ENCODE measurements at regions not wholly inside any gene's neighbourhood (a gene's known extent, or its start where the extent isn't known, plus 50 kb on each side); places are given as distances from the start of the nearest gene placed in this dataset.

DNA sequence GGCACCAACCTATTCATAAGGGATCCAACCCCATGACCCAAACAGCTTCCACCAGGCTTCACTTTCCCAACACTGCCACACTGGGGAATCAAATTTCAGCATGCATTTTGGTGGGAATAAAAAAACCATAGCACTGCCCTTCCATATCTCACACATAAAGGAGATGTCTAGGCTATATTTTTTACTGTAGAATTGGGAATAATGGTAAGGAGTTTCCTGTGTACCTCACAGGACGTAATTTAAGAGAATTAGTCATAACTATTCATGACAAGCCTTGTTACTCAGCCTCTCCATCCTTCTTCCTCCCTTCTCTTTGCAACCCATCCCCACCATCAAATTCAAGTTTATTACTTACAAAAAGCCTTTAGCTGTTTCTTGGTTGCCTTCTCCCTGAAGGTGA, 352.1 kb downstream of the MLLT3 start:
- TF ChIP-seq, protein P1, sequence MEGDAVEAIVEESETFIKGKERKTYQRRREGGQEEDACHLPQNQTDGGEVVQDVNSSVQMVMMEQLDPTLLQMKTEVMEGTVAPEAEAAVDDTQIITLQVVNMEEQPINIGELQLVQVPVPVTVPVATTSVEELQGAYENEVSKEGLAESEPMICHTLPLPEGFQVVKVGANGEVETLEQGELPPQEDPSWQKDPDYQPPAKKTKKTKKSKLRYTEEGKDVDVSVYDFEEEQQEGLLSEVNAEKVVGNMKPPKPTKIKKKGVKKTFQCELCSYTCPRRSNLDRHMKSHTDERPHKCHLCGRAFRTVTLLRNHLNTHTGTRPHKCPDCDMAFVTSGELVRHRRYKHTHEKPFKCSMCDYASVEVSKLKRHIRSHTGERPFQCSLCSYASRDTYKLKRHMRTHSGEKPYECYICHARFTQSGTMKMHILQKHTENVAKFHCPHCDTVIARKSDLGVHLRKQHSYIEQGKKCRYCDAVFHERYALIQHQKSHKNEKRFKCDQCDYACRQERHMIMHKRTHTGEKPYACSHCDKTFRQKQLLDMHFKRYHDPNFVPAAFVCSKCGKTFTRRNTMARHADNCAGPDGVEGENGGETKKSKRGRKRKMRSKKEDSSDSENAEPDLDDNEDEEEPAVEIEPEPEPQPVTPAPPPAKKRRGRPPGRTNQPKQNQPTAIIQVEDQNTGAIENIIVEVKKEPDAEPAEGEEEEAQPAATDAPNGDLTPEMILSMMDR (IDR thresholded peaks at IDR 0.05 in 4 of 5, conservative IDR thresholded peaks at IDR 0.05 in 1 of 5): no peak
- TF ChIP-seq POLR2A (IDR thresholded peaks at IDR 0.05): no peak
